ENCODE measurements at regions not wholly inside any gene's neighbourhood (a gene's known extent, or its start where the extent isn't known, plus 50 kb on each side); places are given as distances from the start of the nearest gene placed in this dataset.
A peak's percentile ranks its signal among the peaks of the same experiment; 100 is the strongest.
"Not testable (repeated sequence)": the region's sequence is repeated elsewhere in the genome, so short reads cannot be mapped to it uniquely, and the experiment has no call there.

GRCh38 chr12:58424735-58425392 is 483.5 kb downstream of the ATP23 start:
- intact Hi-C loops (cut with DNase I), result no loop called here
- DNase-seq (ENCODE audit: low spot score), result no peak
- ATAC-seq, result no peak

- DNase-seq (ENCODE audit: low spot score) (no peak), ATAC-seq (peak; percentile 70)
- intact Hi-C loops (cut with DNase I), result no loop called here
Observed at GRCh38 chr12:58425481-58426392, 484.4 kb downstream of the ATP23 start.

GRCh38 chr12:58426437-58426836 is 485.1 kb downstream of the ATP23 start:
- ATAC-seq; DNase-seq (ENCODE audit: low spot score); intact Hi-C loops (cut with DNase I): not testable (repeated sequence)

GRCh38 chr12:58433959-58434358 is 486.3 kb downstream of the LRIG3 start:
- ATAC-seq, result no peak
- no peak for DNase-seq (ENCODE audit: low spot score)
- intact Hi-C loops (cut with DNase I), result no loop called here

GRCh38 chr12:58434726-58435125 is 485.6 kb downstream of the LRIG3 start:
- intact Hi-C loops (cut with DNase I), result no loop called here
- no peak for ATAC-seq

GRCh38 chr12:58435647-58436046 is 484.7 kb downstream of the LRIG3 start:
- ATAC-seq (no peak), DNase-seq (ENCODE audit: low spot score) (no peak)
- intact Hi-C loops (cut with DNase I), result no loop called here

More at GRCh38 chr12:58434726-58435125, 485.6 kb downstream of the LRIG3 start:
- no peak for DNase-seq (ENCODE audit: low spot score)

- intact Hi-C loops (cut with DNase I), result no loop called here
- ATAC-seq, result no peak
- DNase-seq (ENCODE audit: low spot score), result no peak
Observed at GRCh38 chr12:58441483-58441882, 478.8 kb downstream of the LRIG3 start.

- ATAC-seq (peak; percentile 48), DNase-seq (ENCODE audit: low spot score) (no peak)
- intact Hi-C loops (cut with DNase I), result no loop called here
Observed at GRCh38 chr12:58443273-58443980, 476.9 kb downstream of the LRIG3 start.

- intact Hi-C loops (cut with DNase I), result no loop called here
- ATAC-seq (no peak), DNase-seq (ENCODE audit: low spot score) (no peak)
Observed at GRCh38 chr12:58443981-58444371, 476.3 kb downstream of the LRIG3 start.

- no peak for DNase-seq (ENCODE audit: low spot score)
- no peak for ATAC-seq
- intact Hi-C loops (cut with DNase I), result no loop called here
Observed at GRCh38 chr12:58450868-58451482, 469.3 kb downstream of the LRIG3 start.

- ATAC-seq (no peak), DNase-seq (ENCODE audit: low spot score) (no peak)
- intact Hi-C loops (cut with DNase I), result no loop called here
Observed at GRCh38 chr12:58452546-58452945, 467.8 kb downstream of the LRIG3 start.

GRCh38 chr12:58453306-58453705 is 467.0 kb downstream of the LRIG3 start:
- ATAC-seq (no peak), DNase-seq (ENCODE audit: low spot score) (no peak)
- intact Hi-C loops (cut with DNase I), result no loop called here

GRCh38 chr12:58455136-58455535 is 465.2 kb downstream of the LRIG3 start:
- DNase-seq (ENCODE audit: low spot score) (no peak), ATAC-seq (no peak)
- intact Hi-C loops (cut with DNase I), result no loop called here

GRCh38 chr12:58458102-58458501 is 462.2 kb downstream of the LRIG3 start:
- ATAC-seq (no peak), DNase-seq (ENCODE audit: low spot score) (no peak)
- intact Hi-C loops (cut with DNase I), result no loop called here

- DNase-seq (ENCODE audit: low spot score) (no peak), ATAC-seq (no peak)
- intact Hi-C loops (cut with DNase I), result no loop called here
Observed at GRCh38 chr12:58459191-58459590, 461.1 kb downstream of the LRIG3 start.

- no peak for ATAC-seq
- intact Hi-C loops (cut with DNase I), result no loop called here
- DNase-seq (ENCODE audit: low spot score), result no peak
Observed at GRCh38 chr12:58463051-58463450, 457.3 kb downstream of the LRIG3 start.

GRCh38 chr12:58465418-58465817 is 454.9 kb downstream of the LRIG3 start:
- no peak for ATAC-seq
- no peak for DNase-seq (ENCODE audit: low spot score)
- intact Hi-C loops (cut with DNase I), result no loop called here

GRCh38 chr12:58470266-58471010 is 449.9 kb downstream of the LRIG3 start:
- ATAC-seq, result no peak

GRCh38 chr12:58479401-58479800 is 440.9 kb downstream of the LRIG3 start:
- DNase-seq (ENCODE audit: low spot score), result no peak
- intact Hi-C loops (cut with DNase I), result no loop called here
- ATAC-seq, result no peak

More at GRCh38 chr12:58470266-58471010, 449.9 kb downstream of the LRIG3 start:
- intact Hi-C loops (cut with DNase I), result no loop called here
- no peak for DNase-seq (ENCODE audit: low spot score)
